Neural cell (in vitro differentiated cells): ENCODE measurements at regions not wholly inside any gene's neighbourhood (a gene's known extent, or its start where the extent isn't known, plus 50 kb on each side); places are given as distances from the start of the nearest gene placed in this dataset.

ENCODE experiments used
- EP300 ChIP-seq: fragments of 450-650 bp; conservative IDR thresholded peaks from 2 replicates; pipeline ENCODE4 v1.6.1; 2014; ENCODE audit warnings: antibody characterized with exemption, mild to moderate bottlenecking, moderate library complexity; ENCODE audit not compliant: poor library complexity, severe bottlenecking
- EZH2 ChIP-seq: fragments of 200-600, 300-800 bp; shearing (Covaris generic), sonication (generic); IDR thresholded peaks from 2 replicates; pipeline ENCODE4 v1.6.1; 2014; ENCODE audit warnings: antibody characterized with exemption, low read length, borderline replicate concordance, mild to moderate bottlenecking; ENCODE audit not compliant: insufficient read depth, poor library complexity, severe bottlenecking
- POLR2AphosphoS5 ChIP-seq: IDR thresholded peaks from 2 replicates; pipeline ENCODE4 v1.6.1; 2012
- RAD21 ChIP-seq: fragments of 450-650 bp; conservative IDR thresholded peaks from 2 replicates; pipeline ENCODE4 v1.6.1; 2014; ENCODE audit warnings: antibody characterized with exemption, mild to moderate bottlenecking, moderate library complexity
- REST ChIP-seq: IDR thresholded peaks from 2 replicates; pipeline ENCODE4 v1.6.1; 2012; ENCODE audit warnings: borderline replicate concordance
- SMC3 ChIP-seq: fragments of 450-650 bp; conservative IDR thresholded peaks from 2 replicates; pipeline ENCODE4 v1.6.1; 2014; ENCODE audit warnings: antibody characterized with exemption, mild to moderate bottlenecking, moderate library complexity; ENCODE audit not compliant: poor library complexity
- TAF1 ChIP-seq: IDR thresholded peaks from 2 replicates; pipeline ENCODE4 v1.6.1; 2012; ENCODE audit warnings: low read depth
- TF ChIP-seq, protein P1 (sequence below): fragments of 450-650 bp; IDR thresholded peaks from 2 replicates; pipeline ENCODE4 v1.5.1; 2014; ENCODE audit warnings: antibody characterized with exemption, mild to moderate bottlenecking, moderate library complexity; ENCODE audit not compliant: poor library complexity, severe bottlenecking

DNA sequence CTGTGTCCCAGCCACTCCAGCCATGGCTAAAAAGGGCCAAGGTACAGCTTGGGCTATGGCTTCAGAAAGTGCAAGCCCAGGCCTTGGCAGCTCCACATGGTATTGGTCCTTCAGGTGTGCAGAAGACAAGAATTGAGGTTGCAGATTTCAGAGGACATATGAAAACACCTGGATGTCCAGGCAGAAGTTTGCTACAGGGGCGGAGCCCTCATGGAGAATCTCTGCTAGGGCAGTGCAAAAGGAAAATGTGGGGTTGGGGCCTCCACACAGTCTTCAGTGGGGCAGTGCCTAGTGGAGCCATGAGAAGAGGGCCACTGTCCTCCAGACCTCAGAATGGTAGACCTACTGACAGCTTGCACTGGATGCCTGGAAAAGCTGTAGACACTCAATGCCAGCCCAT lies 1074.1 kb downstream of the JRKL start:
- no peak for TF ChIP-seq EZH2
- TF ChIP-seq, protein P1, sequence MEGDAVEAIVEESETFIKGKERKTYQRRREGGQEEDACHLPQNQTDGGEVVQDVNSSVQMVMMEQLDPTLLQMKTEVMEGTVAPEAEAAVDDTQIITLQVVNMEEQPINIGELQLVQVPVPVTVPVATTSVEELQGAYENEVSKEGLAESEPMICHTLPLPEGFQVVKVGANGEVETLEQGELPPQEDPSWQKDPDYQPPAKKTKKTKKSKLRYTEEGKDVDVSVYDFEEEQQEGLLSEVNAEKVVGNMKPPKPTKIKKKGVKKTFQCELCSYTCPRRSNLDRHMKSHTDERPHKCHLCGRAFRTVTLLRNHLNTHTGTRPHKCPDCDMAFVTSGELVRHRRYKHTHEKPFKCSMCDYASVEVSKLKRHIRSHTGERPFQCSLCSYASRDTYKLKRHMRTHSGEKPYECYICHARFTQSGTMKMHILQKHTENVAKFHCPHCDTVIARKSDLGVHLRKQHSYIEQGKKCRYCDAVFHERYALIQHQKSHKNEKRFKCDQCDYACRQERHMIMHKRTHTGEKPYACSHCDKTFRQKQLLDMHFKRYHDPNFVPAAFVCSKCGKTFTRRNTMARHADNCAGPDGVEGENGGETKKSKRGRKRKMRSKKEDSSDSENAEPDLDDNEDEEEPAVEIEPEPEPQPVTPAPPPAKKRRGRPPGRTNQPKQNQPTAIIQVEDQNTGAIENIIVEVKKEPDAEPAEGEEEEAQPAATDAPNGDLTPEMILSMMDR: no peak
- TF ChIP-seq POLR2AphosphoS5: no peak
- no peak for TF ChIP-seq EP300
- TF ChIP-seq RAD21: no peak
- no peak for TF ChIP-seq TAF1
- no peak for TF ChIP-seq SMC3
- no peak for TF ChIP-seq REST
